ENCODE measurements at regions not wholly inside any gene's neighbourhood (a gene's known extent, or its start where the extent isn't known, plus 50 kb on each side); places are given as distances from the start of the nearest gene placed in this dataset.
"Not testable (repeated sequence)": the region's sequence is repeated elsewhere in the genome, so short reads cannot be mapped to it uniquely, and the experiment has no call there.

GRCh38 chr2:4219101-4219500 lies 515.7 kb downstream of the DCDC2C start:
- no peak overlapping the region for H3K4me3 ChIP-seq
- no peaks in the 10 kb centered on the region for H3K27me3 ChIP-seq (replicated peaks)
- H3K4me1 ChIP-seq (replicated peaks): no peaks in the 10 kb centered on the region
- no peak for DNase-seq (ENCODE audit: low read depth in 1 of 2, low spot score in 2 of 2)
- no peak overlapping the region for H3K27ac ChIP-seq
- peaks cover 8% of the 10 kb centered on the region; the same call in 1 of the 2 replicates for H3K9me3 ChIP-seq (replicated peaks)
- H3K36me3 ChIP-seq: no peaks in the 10 kb centered on the region

- no peaks in the 10 kb centered on the region for H3K27me3 ChIP-seq (replicated peaks)
These were observed 516.2 kb downstream of the DCDC2C start for GRCh38 chr2:4219571-4219970.

GRCh38 chr2:4221434-4221833 lies 518.1 kb downstream of the DCDC2C start:
- no peak overlapping the region for H3K4me3 ChIP-seq
- DNase-seq (ENCODE audit: low read depth in 1 of 2, low spot score in 2 of 2): no peak
- H3K36me3 ChIP-seq: no peaks in the 10 kb centered on the region
- no peak overlapping the region for H3K27ac ChIP-seq
- no peaks in the 10 kb centered on the region for H3K27me3 ChIP-seq (replicated peaks)
- H3K9me3 ChIP-seq (replicated peaks): peaks cover 4% of the 10 kb centered on the region; the same call in 1 of the 2 replicates
- no peaks in the 10 kb centered on the region for H3K4me1 ChIP-seq (replicated peaks)

More at GRCh38 chr2:4219571-4219970, 516.2 kb downstream of the DCDC2C start:
- H3K36me3 ChIP-seq: no peaks in the 10 kb centered on the region
- no peaks in the 10 kb centered on the region for H3K4me1 ChIP-seq (replicated peaks)
- no peak overlapping the region for H3K4me3 ChIP-seq
- no peak for DNase-seq (ENCODE audit: low read depth in 1 of 2, low spot score in 2 of 2)
- no peak overlapping the region for H3K27ac ChIP-seq
- peaks cover 8% of the 10 kb centered on the region; the same call in 1 of the 2 replicates for H3K9me3 ChIP-seq (replicated peaks)

GRCh38 chr2:4221845-4222244 lies 518.5 kb downstream of the DCDC2C start:
- Histone ChIP-seq H3K9me3 (replicated peaks) (peaks cover 4% of the 10 kb centered on the region; the same call in 1 of the 2 replicates), H3K4me1 (replicated peaks) (no peaks in the 10 kb centered on the region), H3K36me3 (no peaks in the 10 kb centered on the region), H3K27me3 (replicated peaks) (no peaks in the 10 kb centered on the region), H3K4me3 (no peak overlapping the region), H3K27ac (no peak overlapping the region)
- no peak for DNase-seq (ENCODE audit: low read depth in 1 of 2, low spot score in 2 of 2)

- not testable (repeated sequence) for H3K9me3 ChIP-seq (replicated peaks); H3K4me1 ChIP-seq (replicated peaks); H3K27ac ChIP-seq; H3K4me3 ChIP-seq; H3K27me3 ChIP-seq (replicated peaks); H3K36me3 ChIP-seq; DNase-seq (ENCODE audit: low read depth in 1 of 2, low spot score in 2 of 2)
These were observed 541.0 kb downstream of the DCDC2C start for GRCh38 chr2:4244422-4244821.

GRCh38 chr2:4246364-4247131 lies 543.2 kb downstream of the DCDC2C start:
- Histone ChIP-seq H3K9me3 (replicated peaks) (peaks cover 3% of the 10 kb centered on the region), H3K27me3 (replicated peaks) (no peaks in the 10 kb centered on the region), H3K36me3 (no peaks in the 10 kb centered on the region), H3K4me3 (no peak overlapping the region), H3K4me1 (replicated peaks) (no peaks in the 10 kb centered on the region), H3K27ac (no peak overlapping the region)
- no peak for DNase-seq (ENCODE audit: low read depth in 1 of 2, low spot score in 2 of 2)

GRCh38 chr2:4247791-4248190 lies 544.4 kb downstream of the DCDC2C start:
- no peak overlapping the region for H3K4me3 ChIP-seq
- no peak for DNase-seq (ENCODE audit: low read depth in 1 of 2, low spot score in 2 of 2)
- no peaks in the 10 kb centered on the region for H3K4me1 ChIP-seq (replicated peaks)
- H3K27ac ChIP-seq: no peak overlapping the region
- peaks cover 2% of the 10 kb centered on the region for H3K9me3 ChIP-seq (replicated peaks)
- H3K36me3 ChIP-seq: no peaks in the 10 kb centered on the region
- no peaks in the 10 kb centered on the region for H3K27me3 ChIP-seq (replicated peaks)

GRCh38 chr2:4255491-4255890 lies 552.1 kb downstream of the DCDC2C start:
- no peak overlapping the region for H3K4me3 ChIP-seq
- no peak overlapping the region for H3K27ac ChIP-seq

GRCh38 chr2:4256351-4256750 lies 553.0 kb downstream of the DCDC2C start:
- Histone ChIP-seq H3K4me3 (no peak overlapping the region), H3K27ac (no peak overlapping the region), H3K4me1 (replicated peaks) (no peaks in the 10 kb centered on the region), H3K9me3 (replicated peaks) (peaks cover 7% of the 10 kb centered on the region; the same call in 1 of the 2 replicates), H3K36me3 (no peaks in the 10 kb centered on the region), H3K27me3 (replicated peaks) (no peaks in the 10 kb centered on the region)
- no peak for DNase-seq (ENCODE audit: low read depth in 1 of 2, low spot score in 2 of 2)

More at GRCh38 chr2:4255491-4255890, 552.1 kb downstream of the DCDC2C start:
- DNase-seq (ENCODE audit: low read depth in 1 of 2, low spot score in 2 of 2): no peak
- Histone ChIP-seq H3K27me3 (replicated peaks) (no peaks in the 10 kb centered on the region), H3K36me3 (no peaks in the 10 kb centered on the region), H3K9me3 (replicated peaks) (peaks cover 7% of the 10 kb centered on the region; the same call in 1 of the 2 replicates), H3K4me1 (replicated peaks) (no peaks in the 10 kb centered on the region)

- H3K27ac ChIP-seq: no peak overlapping the region
- H3K27me3 ChIP-seq (replicated peaks): no peaks in the 10 kb centered on the region
- H3K4me1 ChIP-seq (replicated peaks): no peaks in the 10 kb centered on the region
- H3K4me3 ChIP-seq: no peak overlapping the region
- no peaks in the 10 kb centered on the region for H3K36me3 ChIP-seq
- 0 out of 2 replicates have a peak, but pooled peaks cover 5% of the 10 kb centered on the region for H3K9me3 ChIP-seq (replicated peaks)
- no peak for DNase-seq (ENCODE audit: low read depth in 1 of 2, low spot score in 2 of 2)
These were observed 555.2 kb downstream of the DCDC2C start for GRCh38 chr2:4258563-4258962.

GRCh38 chr2:4265936-4266335 lies 562.6 kb downstream of the DCDC2C start:
- Histone ChIP-seq H3K27ac (no peak overlapping the region), H3K27me3 (replicated peaks) (no peaks in the 10 kb centered on the region), H3K4me1 (replicated peaks) (no peaks in the 10 kb centered on the region), H3K4me3 (no peak overlapping the region), H3K9me3 (replicated peaks) (no peaks in the 10 kb centered on the region), H3K36me3 (no peaks in the 10 kb centered on the region)
- DNase-seq (ENCODE audit: low read depth in 1 of 2, low spot score in 2 of 2): no peak

- no peak for DNase-seq (ENCODE audit: low read depth in 1 of 2, low spot score in 2 of 2)
- Histone ChIP-seq H3K9me3 (replicated peaks) (no peaks in the 10 kb centered on the region), H3K27me3 (replicated peaks) (no peaks in the 10 kb centered on the region), H3K4me1 (replicated peaks) (no peaks in the 10 kb centered on the region), H3K36me3 (no peaks in the 10 kb centered on the region), H3K4me3 (no peak overlapping the region), H3K27ac (no peak overlapping the region)
These were observed 566.5 kb downstream of the DCDC2C start for GRCh38 chr2:4269885-4270284.

- Histone ChIP-seq H3K9me3 (replicated peaks) (no peaks in the 10 kb centered on the region), H3K27me3 (replicated peaks) (no peaks in the 10 kb centered on the region), H3K4me1 (replicated peaks) (no peaks in the 10 kb centered on the region)
These were observed 569.0 kb downstream of the DCDC2C start for GRCh38 chr2:4272261-4272858.

GRCh38 chr2:4278392-4278791 lies 575.0 kb downstream of the DCDC2C start:
- Histone ChIP-seq H3K27me3 (replicated peaks) (no peaks in the 10 kb centered on the region), H3K27ac (no peak overlapping the region), H3K4me3 (no peak overlapping the region), H3K9me3 (replicated peaks) (no peaks in the 10 kb centered on the region), H3K4me1 (replicated peaks) (no peaks in the 10 kb centered on the region), H3K36me3 (no peaks in the 10 kb centered on the region)
- DNase-seq (ENCODE audit: low read depth in 1 of 2, low spot score in 2 of 2): no peak

More at GRCh38 chr2:4272261-4272858, 569.0 kb downstream of the DCDC2C start:
- H3K4me3 ChIP-seq: no peak overlapping the region
- H3K36me3 ChIP-seq: no peaks in the 10 kb centered on the region
- no peak for DNase-seq (ENCODE audit: low read depth in 1 of 2, low spot score in 2 of 2)
- H3K27ac ChIP-seq: no peak overlapping the region

Data from SJSA1 (cell line).